Breast epithelium (tissue), 4 donors: ENCODE measurements at regions not wholly inside any gene's neighbourhood (a gene's known extent, or its start where the extent isn't known, plus 50 kb on each side); places are given as distances from the start of the nearest gene placed in this dataset.
A peak's percentile ranks its signal among the peaks of the same experiment; 100 is the strongest.
"Not testable (repeated sequence)": the region's sequence is repeated elsewhere in the genome, so short reads cannot be mapped to it uniquely, and the experiment has no call there.

Experiments
- DNase-seq, 2 donors: peaks; one replicate each; pipeline ENCODE4 v3.0.0-alpha.2; 2019; ENCODE audit warnings: low spot score in 2 of 2
- H3K27ac ChIP-seq, 2 donors: fragments of 200-600 bp; sonication (generic) in 1 of 2; one replicate each; pipeline ENCODE4 v1.5.1; 2016 to 2019; ENCODE audit warnings: mild to moderate bottlenecking in 1 of 2
- H3K27me3 ChIP-seq, 2 donors: fragments of 200-600 bp; sonication (generic) in 1 of 2; one replicate each; pipeline versions ENCODE4 v1.5.1 to v1.6.0; 2017 to 2019; ENCODE audit warnings: control low read depth in 1 of 2, mild to moderate bottlenecking in 1 of 2
- H3K36me3 ChIP-seq: fragments of 200-600 bp; one replicate; pipeline ENCODE4 v1.5.1; 2019
- H3K4me1 ChIP-seq, 2 donors: fragments of 200-600 bp; sonication (generic); one replicate each; pipeline ENCODE4 v1.5.1; 2016 to 2019; ENCODE audit warnings: control low read depth in 1 of 2
- H3K4me3 ChIP-seq, 3 donors: fragments of 200-600 bp; sonication (generic); 1 replicate in 2 of 3; 2 replicates in 1 of 3; pipeline ENCODE4 v1.5.1; 2016 to 2019; ENCODE audit warnings: mild to moderate bottlenecking in 3 of 3, moderate library complexity in 2 of 3
- H3K9me3 ChIP-seq, 2 donors: fragments of 200-600 bp; sonication (generic) in 1 of 2; one replicate each; pipeline ENCODE4 v1.5.1; 2016 to 2019; ENCODE audit warnings: control low read depth in 1 of 2
- CTCF ChIP-seq, 3 donors: fragments of 450-650 bp; IDR thresholded peaks; one replicate each; pipeline ENCODE4 v1.5.1; 2016 to 2017; ENCODE audit warnings: antibody characterized with exemption in 3 of 3, mild to moderate bottlenecking in 3 of 3, moderate library complexity in 3 of 3
- POLR2A ChIP-seq: fragments of 450-650 bp; IDR thresholded peaks from one replicate; pipeline ENCODE4 v1.6.1; 2016; ENCODE audit warnings: antibody characterized with exemption, mild to moderate bottlenecking, moderate library complexity
- POLR2AphosphoS5 ChIP-seq, 3 donors: sonication (generic); formaldehyde crosslinking; IDR thresholded peaks; one replicate each; pipeline ENCODE4 v1.6.1; 2017; ENCODE audit warnings: antibody characterized with exemption in 3 of 3
- intact Hi-C: fragments of 100-400 bp; cut with DNase I; formaldehyde crosslinking; loops from one replicate; pipeline ENCODE4 v1.15.1; 2023; ENCODE audit warnings: low total_unique reads

- no peaks in the 10 kb centered on the region for H3K9me3 ChIP-seq
- no peak overlapping the region for H3K4me3 ChIP-seq
- no peaks in the 10 kb centered on the region for H3K36me3 ChIP-seq
- no peaks in the 10 kb centered on the region for H3K27me3 ChIP-seq
- no peak overlapping the region for H3K27ac ChIP-seq
- TF ChIP-seq CTCF (IDR thresholded peaks at IDR 0.05) = no peak
- TF ChIP-seq POLR2AphosphoS5 (IDR thresholded peaks at IDR 0.05) = no peak
- no peak for TF ChIP-seq POLR2A
- H3K4me1 ChIP-seq = no peaks in the 10 kb centered on the region
- DNase-seq = no peak
- intact Hi-C loops = no loop called here
Measured at GRCh38 chr9:104386013-104386412, 118.0 kb upstream of the OR13F1 start.

- DNase-seq = no peak
- TF ChIP-seq POLR2AphosphoS5 (IDR thresholded peaks at IDR 0.05) (no peak), CTCF (IDR thresholded peaks at IDR 0.05) (peak in 2 of 3 donors; percentile 27 to 43), POLR2A (no peak)
- intact Hi-C loops = no loop called here
- Histone ChIP-seq H3K9me3 (no peaks in the 10 kb centered on the region), H3K4me3 (no peak overlapping the region), H3K27me3 (no peaks in the 10 kb centered on the region), H3K27ac (no peak overlapping the region), H3K36me3 (no peaks in the 10 kb centered on the region), H3K4me1 (no peaks in the 10 kb centered on the region)
Measured at GRCh38 chr9:104386425-104387069, 117.5 kb upstream of the OR13F1 start.

GRCh38 chr9:104388071-104388470, 116.0 kb upstream of the OR13F1 start:
- H3K4me3 ChIP-seq = no peak overlapping the region
- H3K4me1 ChIP-seq = no peaks in the 10 kb centered on the region
- no peaks in the 10 kb centered on the region for H3K36me3 ChIP-seq
- H3K27me3 ChIP-seq = no peaks in the 10 kb centered on the region
- DNase-seq = no peak
- no peak for TF ChIP-seq POLR2A
- no peak for TF ChIP-seq CTCF (IDR thresholded peaks at IDR 0.05)
- TF ChIP-seq POLR2AphosphoS5 (IDR thresholded peaks at IDR 0.05) = no peak
- intact Hi-C loops = no loop called here
- H3K9me3 ChIP-seq = no peaks in the 10 kb centered on the region
- no peak overlapping the region for H3K27ac ChIP-seq

- no peaks in the 10 kb centered on the region for H3K27me3 ChIP-seq
- no peak overlapping the region for H3K27ac ChIP-seq
- no peak overlapping the region for H3K4me3 ChIP-seq
- H3K9me3 ChIP-seq = no peaks in the 10 kb centered on the region
- no peaks in the 10 kb centered on the region for H3K36me3 ChIP-seq
- intact Hi-C loops = no loop called here
- no peak for DNase-seq
- no peaks in the 10 kb centered on the region for H3K4me1 ChIP-seq
- no peak for TF ChIP-seq CTCF (IDR thresholded peaks at IDR 0.05)
- no peak for TF ChIP-seq POLR2A
- no peak for TF ChIP-seq POLR2AphosphoS5 (IDR thresholded peaks at IDR 0.05)
Measured at GRCh38 chr9:104389341-104389740, 114.7 kb upstream of the OR13F1 start.

GRCh38 chr9:104394901-104395300, 109.2 kb upstream of the OR13F1 start:
- H3K9me3 ChIP-seq, H3K4me1 ChIP-seq, DNase-seq, H3K36me3 ChIP-seq, H3K27me3 ChIP-seq, H3K4me3 ChIP-seq, intact Hi-C loops, H3K27ac ChIP-seq: not testable (repeated sequence)

- Histone ChIP-seq H3K9me3 (peaks cover 0 to 5% of the 10 kb centered on the region in 2 donors), H3K27me3 (no peaks in the 10 kb centered on the region), H3K27ac (no peak overlapping the region), H3K4me3 (no peak overlapping the region), H3K4me1 (no peaks in the 10 kb centered on the region), H3K36me3 (no peaks in the 10 kb centered on the region)
- no peak for DNase-seq
- TF ChIP-seq CTCF (IDR thresholded peaks at IDR 0.05) (no peak), POLR2AphosphoS5 (IDR thresholded peaks at IDR 0.05) (no peak), POLR2A (no peak)
- intact Hi-C loops = no loop called here
Measured at GRCh38 chr9:104412238-104412637, 91.8 kb upstream of the OR13F1 start.
